Osteoblast (primary cell): ENCODE measurements at regions not wholly inside any gene's neighbourhood (a gene's known extent, or its start where the extent isn't known, plus 50 kb on each side); places are given as distances from the start of the nearest gene placed in this dataset.

ENCODE experiments used
- DNase-seq: peaks from one replicate; pipeline ENCODE4 v3.0.0; 2011; ENCODE audit warnings: low spot score, mixed read lengths; ENCODE audit not compliant: insufficient read length; ENCODE audit errors: missing footprints
- H2AFZ ChIP-seq: 2 replicates; pipeline ENCODE4 v1.6.0; 2011; ENCODE audit warnings: mild to moderate bottlenecking, low read length
- H3K27ac ChIP-seq: 2 replicates; pipeline ENCODE4 v1.5.1; 2011; ENCODE audit warnings: mild to moderate bottlenecking, low read depth, low read length, moderate library complexity
- H3K27me3 ChIP-seq: 2 replicates; pipeline ENCODE4 v1.6.0; 2012; ENCODE audit warnings: mild to moderate bottlenecking, control low read depth, inconsistent platforms, low read length, moderate library complexity; ENCODE audit not compliant: insufficient read depth
- H3K36me3 ChIP-seq: 2 replicates; pipeline ENCODE4 v1.5.1; 2011; ENCODE audit warnings: mild to moderate bottlenecking, low read length, control low read depth, moderate library complexity; ENCODE audit not compliant: insufficient read depth
- H3K4me1 ChIP-seq: 2 replicates; pipeline ENCODE4 v1.5.1; 2011; ENCODE audit warnings: mild to moderate bottlenecking, low read length, control low read depth, moderate library complexity; ENCODE audit not compliant: insufficient read depth
- H3K4me2 ChIP-seq: 2 replicates; pipeline ENCODE4 v1.6.0; 2011; ENCODE audit warnings: mild to moderate bottlenecking, low read length; ENCODE audit not compliant: insufficient read depth
- H3K4me3 ChIP-seq: fragments of 200-600 bp; sonication (generic); 3 replicates; pipeline ENCODE4 v1.5.1; 2012; ENCODE audit warnings: mild to moderate bottlenecking, low read length, inconsistent platforms; ENCODE audit not compliant: insufficient read depth
- H3K79me2 ChIP-seq: 2 replicates; pipeline ENCODE4 v1.6.0; 2012; ENCODE audit warnings: mild to moderate bottlenecking, low read length, control low read depth, inconsistent platforms; ENCODE audit not compliant: insufficient read depth
- H3K9me3 ChIP-seq: 2 replicates; pipeline ENCODE4 v1.5.1; 2011; ENCODE audit warnings: low read depth, low read length, control low read depth
- H4K20me1 ChIP-seq: 2 replicates; pipeline ENCODE4 v1.6.0; 2012; ENCODE audit warnings: mild to moderate bottlenecking, low read length, control low read depth; ENCODE audit not compliant: insufficient read depth
- CTCF ChIP-seq: IDR thresholded peaks from 2 replicates; pipeline ENCODE4 v1.5.1; 2011; ENCODE audit warnings: mild to moderate bottlenecking, low read depth, low read length, moderate library complexity; ENCODE audit errors: extremely low read depth

DNA sequence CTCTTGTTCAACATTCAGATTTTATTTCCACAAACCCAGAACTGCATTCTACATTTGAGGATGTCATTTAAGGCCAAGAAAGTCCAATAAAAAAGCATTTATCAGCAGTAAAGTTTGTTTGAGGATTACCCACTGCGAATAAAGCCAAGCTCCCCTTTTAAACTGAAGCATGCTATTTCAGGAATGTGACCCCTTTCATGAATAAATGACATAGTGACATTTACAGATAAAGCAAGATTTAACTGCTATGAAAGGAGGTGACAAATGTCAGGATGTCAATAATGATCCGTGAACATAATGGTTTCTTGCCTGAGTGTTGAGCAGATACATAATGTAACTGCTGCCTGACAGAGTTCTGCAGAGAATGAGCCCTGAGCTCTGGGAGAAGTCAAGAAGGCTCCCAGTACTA is 146.3 kb downstream of the TDRD15 start:
- H3K27me3 ChIP-seq = no peaks in the 10 kb centered on the region
- H4K20me1 ChIP-seq = no peaks in the 10 kb centered on the region
- H3K4me1 ChIP-seq = no peaks in the 10 kb centered on the region
- no peak overlapping the region for H3K4me2 ChIP-seq
- H3K27ac ChIP-seq = no peak overlapping the region
- TF ChIP-seq CTCF = no peak
- H3K36me3 ChIP-seq = no peaks in the 10 kb centered on the region
- H2AFZ ChIP-seq = no peak overlapping the region
- no peak overlapping the region for H3K4me3 ChIP-seq
- no peaks in the 10 kb centered on the region for H3K9me3 ChIP-seq
- H3K79me2 ChIP-seq = no peaks in the 10 kb centered on the region
- no peak for DNase-seq

- no peak overlapping the region for H2AFZ ChIP-seq
- no peaks in the 10 kb centered on the region for H3K27me3 ChIP-seq
- DNase-seq = no peak
- no peaks in the 10 kb centered on the region for H3K36me3 ChIP-seq
- TF ChIP-seq CTCF = no peak
- no peaks in the 10 kb centered on the region for H3K9me3 ChIP-seq
- no peaks in the 10 kb centered on the region for H4K20me1 ChIP-seq
- H3K27ac ChIP-seq = no peak overlapping the region
- H3K4me2 ChIP-seq = no peak overlapping the region
- H3K4me1 ChIP-seq = no peaks in the 10 kb centered on the region
- no peaks in the 10 kb centered on the region for H3K79me2 ChIP-seq
- H3K4me3 ChIP-seq = no peak overlapping the region
Observed at GRCh38 chr2:21270708-21271122, 146.9 kb downstream of the TDRD15 start.

DNA sequence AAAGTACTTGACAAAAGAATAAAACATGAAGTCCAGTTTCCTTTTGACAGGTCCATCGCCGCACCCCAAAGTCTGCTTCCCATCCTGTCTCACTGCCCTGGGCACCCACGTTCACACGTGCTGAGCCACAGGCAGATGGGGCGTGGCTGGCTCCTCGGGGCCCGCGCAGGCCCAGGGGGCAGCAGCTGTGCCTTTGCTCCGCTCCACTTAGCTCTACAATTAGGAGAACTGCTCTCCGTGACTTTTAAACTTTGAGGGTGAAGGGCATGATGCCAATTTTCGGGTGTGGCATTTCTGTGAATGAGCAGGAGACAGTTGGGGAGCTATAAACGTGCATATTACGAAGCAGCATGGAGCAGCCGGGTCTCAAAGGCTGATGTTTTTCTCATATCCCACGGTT is 152.4 kb downstream of the TDRD15 start:
- H2AFZ ChIP-seq = no peak overlapping the region
- H4K20me1 ChIP-seq = no peaks in the 10 kb centered on the region
- H3K27ac ChIP-seq = no peak overlapping the region
- no peak for TF ChIP-seq CTCF
- no peaks in the 10 kb centered on the region for H3K9me3 ChIP-seq
- no peak overlapping the region for H3K4me3 ChIP-seq
- H3K27me3 ChIP-seq = no peaks in the 10 kb centered on the region
- peak; percentile 45 for DNase-seq
- no peaks in the 10 kb centered on the region for H3K4me1 ChIP-seq
- H3K36me3 ChIP-seq = no peaks in the 10 kb centered on the region
- H3K4me2 ChIP-seq = no peak overlapping the region
- H3K79me2 ChIP-seq = no peaks in the 10 kb centered on the region

DNA sequence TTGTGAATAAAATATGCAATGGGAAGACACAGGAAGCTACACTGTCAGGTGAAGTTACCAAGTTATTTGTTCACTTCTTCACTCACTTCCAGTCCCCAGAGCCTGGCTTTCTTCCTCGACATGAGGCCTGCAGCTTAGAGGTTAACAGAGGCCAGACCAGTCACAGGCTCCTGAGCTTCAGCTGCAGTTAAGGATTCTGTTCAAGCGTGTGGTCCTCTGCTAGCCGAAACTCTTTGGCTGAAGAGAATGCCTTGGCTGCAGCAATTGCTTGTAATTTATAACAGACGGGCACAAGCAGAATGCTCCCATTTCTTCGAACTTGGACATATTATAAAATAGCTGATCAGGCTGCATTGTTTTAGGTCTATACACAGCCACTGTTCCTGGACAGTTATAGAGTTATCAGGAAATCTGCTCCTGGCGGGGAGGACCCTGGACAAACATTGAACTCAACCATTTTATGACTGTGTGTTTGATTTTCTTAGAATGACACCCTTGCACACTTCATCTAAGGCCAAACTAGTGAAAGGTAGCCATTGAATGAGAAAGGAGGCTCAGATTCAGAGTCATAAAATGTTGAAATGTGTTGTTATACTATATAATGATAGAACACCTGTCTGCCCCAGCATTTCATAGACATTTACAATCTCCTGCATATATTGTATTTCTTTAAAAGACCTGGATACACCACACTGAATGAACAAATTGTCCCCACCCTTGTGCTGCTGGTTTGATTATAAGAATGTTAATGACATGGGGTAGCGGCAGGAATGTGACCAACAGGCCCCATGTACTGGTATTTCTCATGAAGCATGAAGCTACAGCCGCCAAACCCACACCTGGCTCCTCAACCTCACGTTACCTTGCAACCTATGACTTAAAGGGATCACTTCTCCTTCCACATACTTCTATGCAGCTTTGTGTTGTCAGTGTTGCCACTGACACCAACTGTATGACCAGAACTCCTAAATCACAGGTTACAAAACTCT is 153.6 kb downstream of the TDRD15 start:
- H2AFZ ChIP-seq = no peak overlapping the region
- no peaks in the 10 kb centered on the region for H3K27me3 ChIP-seq
- no peak overlapping the region for H3K4me3 ChIP-seq
- H3K36me3 ChIP-seq = no peaks in the 10 kb centered on the region
- no peak for TF ChIP-seq CTCF
- no peaks in the 10 kb centered on the region for H4K20me1 ChIP-seq
- H3K4me1 ChIP-seq = no peaks in the 10 kb centered on the region
- H3K27ac ChIP-seq = no peak overlapping the region
- H3K4me2 ChIP-seq = no peak overlapping the region
- no peak for DNase-seq
- H3K9me3 ChIP-seq = no peaks in the 10 kb centered on the region
- no peaks in the 10 kb centered on the region for H3K79me2 ChIP-seq
